Tibial nerve (tissue), 4 donors: ENCODE measurements at regions not wholly inside any gene's neighbourhood (a gene's known extent, or its start where the extent isn't known, plus 50 kb on each side); places are given as distances from the start of the nearest gene placed in this dataset.
"Not testable (repeated sequence)": the region's sequence is repeated elsewhere in the genome, so short reads cannot be mapped to it uniquely, and the experiment has no call there.

Source experiments
- DNase-seq, 2 donors: peaks; one replicate each; pipeline ENCODE4 v3.0.0-alpha.2; 2019; ENCODE audit warnings: low spot score in 2 of 2
- H3K27ac ChIP-seq, 4 donors: fragments of 200-600 bp; sonication (generic) in 3 of 4; one replicate each; pipeline ENCODE4 v1.5.1; 2017 to 2019; ENCODE audit warnings: mild to moderate bottlenecking in 1 of 4
- H3K27me3 ChIP-seq, 2 donors: fragments of 200-600 bp; sonication (generic) in 1 of 2; one replicate each; pipeline versions ENCODE4 v1.5.1 to v1.6.0; 2017 to 2019
- H3K36me3 ChIP-seq, 3 donors: fragments of 200-600 bp; sonication (generic); one replicate each; pipeline ENCODE4 v1.5.1; 2018 to 2019
- H3K4me1 ChIP-seq, 4 donors: fragments of 200-600 bp; sonication (generic) in 3 of 4; one replicate each; pipeline ENCODE4 v1.5.1; 2017 to 2019
- H3K4me3 ChIP-seq, 4 donors: fragments of 200-600 bp; sonication (generic) in 3 of 4; one replicate each; pipeline ENCODE4 v1.5.1; 2017 to 2019; ENCODE audit warnings: mild to moderate bottlenecking in 1 of 4, moderate library complexity in 1 of 4
- H3K9me3 ChIP-seq, 4 donors: fragments of 200-600 bp; sonication (generic) in 3 of 4; one replicate each; pipeline ENCODE4 v1.5.1; 2017 to 2019
- EP300 ChIP-seq, 2 donors: sonication (generic); formaldehyde crosslinking; IDR thresholded peaks; one replicate each; pipeline ENCODE4 v1.6.1; 2017; ENCODE audit warnings: antibody characterized with exemption in 2 of 2, mild to moderate bottlenecking in 1 of 2
- POLR2A ChIP-seq, 2 donors: fragments of 450-650 bp; IDR thresholded peaks; one replicate each; pipeline ENCODE4 v1.6.1; 2017; ENCODE audit warnings: antibody characterized with exemption in 2 of 2, mild to moderate bottlenecking in 2 of 2, moderate library complexity in 2 of 2
- WGBS, 2 donors: methylation state at CpG; one replicate each; pipeline ENCODE4 v1.1.5; 2018; 5-methylcytosine and 5-hydroxymethylcytosine counted together
- TF ChIP-seq, protein P1 (sequence below), 5 experiments: fragments of 200-600 bp in 3 of 5; fragments of 450-650 bp in 2 of 5; sonication (generic) in 3 of 5; IDR thresholded peaks; one replicate each; pipeline ENCODE4 v1.5.1; 2016 to 2019; ENCODE audit warnings: antibody characterized with exemption in 5 of 5, mild to moderate bottlenecking in 3 of 5, moderate library complexity in 2 of 5

DNA sequence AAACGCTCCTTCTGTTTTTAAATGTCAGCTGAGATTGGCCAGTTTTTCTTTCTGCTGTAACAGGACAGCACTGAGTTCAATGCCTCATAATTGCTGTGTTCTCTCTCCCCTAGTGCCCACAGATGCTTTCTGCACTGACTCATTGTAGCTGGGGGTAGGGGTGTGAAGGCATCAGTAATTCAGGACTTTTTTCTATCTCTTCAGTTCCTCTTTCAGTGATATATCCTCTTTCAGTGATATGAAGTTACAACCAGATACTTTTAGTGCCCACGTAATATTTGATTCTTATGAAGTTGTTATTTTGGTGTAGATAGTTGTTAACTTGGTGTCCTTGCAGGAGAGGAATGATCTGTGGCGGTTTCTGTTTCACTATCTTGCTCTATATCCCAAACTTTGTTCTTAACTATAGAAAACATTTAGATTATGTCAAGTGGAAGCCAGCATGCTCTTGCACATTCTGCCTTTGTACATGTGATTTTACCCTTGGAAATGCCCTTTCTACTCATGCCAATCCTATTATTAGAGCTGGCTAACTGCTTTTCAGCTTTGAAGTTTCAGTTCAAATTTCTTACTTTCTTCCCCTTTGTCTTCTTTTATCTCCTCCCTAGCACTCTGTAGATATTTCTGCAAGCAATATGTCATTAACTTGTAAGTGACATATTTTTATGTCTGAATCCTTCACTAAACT is 1258.4 kb downstream of the FAM133A start:
- no peak overlapping the region for H3K4me3 ChIP-seq
- no peaks in the 10 kb centered on the region for H3K36me3 ChIP-seq
- DNase-seq, result no peak
- WGBS, 2 donors, result 69 to 73% methylated on average over 3 of the region's 3 CpGs
- no peaks in the 10 kb centered on the region for H3K4me1 ChIP-seq
- TF ChIP-seq POLR2A (IDR thresholded peaks at IDR 0.05) (no peak), EP300 (IDR thresholded peaks at IDR 0.05) (no peak)
- TF ChIP-seq, protein P1, sequence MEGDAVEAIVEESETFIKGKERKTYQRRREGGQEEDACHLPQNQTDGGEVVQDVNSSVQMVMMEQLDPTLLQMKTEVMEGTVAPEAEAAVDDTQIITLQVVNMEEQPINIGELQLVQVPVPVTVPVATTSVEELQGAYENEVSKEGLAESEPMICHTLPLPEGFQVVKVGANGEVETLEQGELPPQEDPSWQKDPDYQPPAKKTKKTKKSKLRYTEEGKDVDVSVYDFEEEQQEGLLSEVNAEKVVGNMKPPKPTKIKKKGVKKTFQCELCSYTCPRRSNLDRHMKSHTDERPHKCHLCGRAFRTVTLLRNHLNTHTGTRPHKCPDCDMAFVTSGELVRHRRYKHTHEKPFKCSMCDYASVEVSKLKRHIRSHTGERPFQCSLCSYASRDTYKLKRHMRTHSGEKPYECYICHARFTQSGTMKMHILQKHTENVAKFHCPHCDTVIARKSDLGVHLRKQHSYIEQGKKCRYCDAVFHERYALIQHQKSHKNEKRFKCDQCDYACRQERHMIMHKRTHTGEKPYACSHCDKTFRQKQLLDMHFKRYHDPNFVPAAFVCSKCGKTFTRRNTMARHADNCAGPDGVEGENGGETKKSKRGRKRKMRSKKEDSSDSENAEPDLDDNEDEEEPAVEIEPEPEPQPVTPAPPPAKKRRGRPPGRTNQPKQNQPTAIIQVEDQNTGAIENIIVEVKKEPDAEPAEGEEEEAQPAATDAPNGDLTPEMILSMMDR (IDR thresholded peaks at IDR 0.05), result no peak
- no peaks in the 10 kb centered on the region for H3K9me3 ChIP-seq
- H3K27me3 ChIP-seq, result peaks cover 0 to 13% of the 10 kb centered on the region in 2 donors
- H3K27ac ChIP-seq, result no peak overlapping the region

DNA sequence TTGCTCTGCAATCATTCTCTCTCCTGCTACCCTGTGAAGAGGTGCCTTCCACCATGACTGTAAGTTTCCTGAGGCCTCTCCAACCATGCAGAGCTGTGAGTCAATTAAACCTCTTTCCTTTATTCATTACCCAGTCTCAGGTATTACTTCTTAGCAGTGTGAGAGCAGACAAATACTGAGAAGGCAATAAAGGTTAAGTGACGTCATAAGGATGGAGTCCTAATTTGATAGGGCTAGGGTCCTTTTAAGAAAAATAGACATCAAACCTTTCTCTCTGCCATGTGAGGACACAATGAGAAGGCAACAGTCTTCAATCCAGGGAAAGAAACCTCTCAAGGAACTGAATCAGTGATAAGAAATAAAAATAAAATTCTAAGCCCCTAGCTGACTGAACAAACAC is 1262.7 kb downstream of the FAM133A start:
- no peak for DNase-seq
- H3K9me3 ChIP-seq, result peaks cover 0 to 2% (median 0%) of the 10 kb centered on the region in 4 donors
- H3K27ac ChIP-seq, result no peak overlapping the region
- no peaks in the 10 kb centered on the region for H3K4me1 ChIP-seq
- H3K36me3 ChIP-seq, result no peaks in the 10 kb centered on the region
- 77 to 83% methylated on average over 1 of the region's 1 CpG for WGBS, 2 donors
- H3K27me3 ChIP-seq, result peaks cover 0 to 14% of the 10 kb centered on the region in 2 donors
- H3K4me3 ChIP-seq, result no peak overlapping the region
- TF ChIP-seq EP300 (IDR thresholded peaks at IDR 0.05) (no peak), POLR2A (IDR thresholded peaks at IDR 0.05) (no peak)
- TF ChIP-seq, protein P1 (IDR thresholded peaks at IDR 0.05), result no peak

DNA sequence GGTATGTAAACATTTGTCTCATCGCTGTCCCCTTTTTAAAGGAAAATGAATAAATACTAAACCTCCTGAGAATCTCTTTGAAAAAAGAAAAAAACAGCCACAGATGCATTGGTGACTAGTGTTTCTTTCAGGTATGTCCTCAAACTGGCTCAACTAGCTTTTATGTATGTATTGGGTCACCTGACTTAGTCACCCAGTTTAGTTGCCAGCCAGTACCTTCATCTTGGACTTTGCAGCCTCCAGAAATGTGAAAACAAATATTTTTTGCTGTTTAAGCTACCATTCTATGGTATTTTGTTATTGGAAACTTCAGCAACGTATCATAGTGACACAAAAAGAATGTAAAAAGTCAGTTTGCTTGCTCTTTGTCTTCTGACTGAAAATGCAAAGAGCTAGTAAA is 1263.5 kb downstream of the FAM133A start:
- no peak overlapping the region for H3K27ac ChIP-seq
- peaks cover 0 to 14% of the 10 kb centered on the region in 2 donors for H3K27me3 ChIP-seq
- no peak for DNase-seq
- WGBS, 2 donors, result 67 to 79% methylated on average over 2 of the region's 2 CpGs
- no peaks in the 10 kb centered on the region for H3K4me1 ChIP-seq
- peaks cover 0 to 2% (median 0%) of the 10 kb centered on the region in 4 donors for H3K9me3 ChIP-seq
- H3K4me3 ChIP-seq, result no peak overlapping the region
- TF ChIP-seq, protein P1 (IDR thresholded peaks at IDR 0.05), result no peak
- no peak for TF ChIP-seq EP300 (IDR thresholded peaks at IDR 0.05)
- TF ChIP-seq POLR2A (IDR thresholded peaks at IDR 0.05), result no peak
- no peaks in the 10 kb centered on the region for H3K36me3 ChIP-seq

DNA sequence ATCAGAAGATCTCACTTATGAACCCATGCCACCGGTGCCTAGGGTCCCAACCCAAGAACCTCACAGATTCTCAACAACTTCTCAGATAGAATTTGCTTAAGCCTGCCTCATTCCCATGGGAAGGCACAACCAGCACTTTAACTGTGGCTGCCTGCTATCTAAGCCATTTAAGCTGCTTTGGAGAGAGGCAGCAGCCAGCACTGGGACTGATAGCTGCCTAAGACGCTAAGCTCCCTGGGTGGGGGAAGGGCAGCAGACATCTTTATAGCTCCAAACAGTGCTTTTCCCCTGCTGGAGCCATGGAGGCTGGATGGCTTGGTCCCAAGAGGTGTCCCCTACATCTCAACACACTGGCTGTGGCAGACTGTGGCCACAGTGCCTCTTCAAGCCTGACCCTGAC is 1268.6 kb downstream of the FAM133A start:
- peaks cover 0 to 2% (median 0%) of the 10 kb centered on the region in 4 donors for H3K9me3 ChIP-seq
- H3K4me1 ChIP-seq, result no peaks in the 10 kb centered on the region
- H3K4me3 ChIP-seq, result no peak overlapping the region
- H3K27me3 ChIP-seq, result peaks cover 0 to 5% of the 10 kb centered on the region in 2 donors
- DNase-seq, result no peak
- H3K27ac ChIP-seq, result no peak overlapping the region
- 63% methylated on average over 2 of the region's 2 CpGs; no CpG with 5 or more reads in 1 of the 2 donors for whole genome bisulfite sequencing, 2 donors
- no peaks in the 10 kb centered on the region for H3K36me3 ChIP-seq
- TF ChIP-seq, protein P1 (IDR thresholded peaks at IDR 0.05), result no peak
- no peak for TF ChIP-seq EP300 (IDR thresholded peaks at IDR 0.05)
- TF ChIP-seq POLR2A (IDR thresholded peaks at IDR 0.05), result no peak

DNA sequence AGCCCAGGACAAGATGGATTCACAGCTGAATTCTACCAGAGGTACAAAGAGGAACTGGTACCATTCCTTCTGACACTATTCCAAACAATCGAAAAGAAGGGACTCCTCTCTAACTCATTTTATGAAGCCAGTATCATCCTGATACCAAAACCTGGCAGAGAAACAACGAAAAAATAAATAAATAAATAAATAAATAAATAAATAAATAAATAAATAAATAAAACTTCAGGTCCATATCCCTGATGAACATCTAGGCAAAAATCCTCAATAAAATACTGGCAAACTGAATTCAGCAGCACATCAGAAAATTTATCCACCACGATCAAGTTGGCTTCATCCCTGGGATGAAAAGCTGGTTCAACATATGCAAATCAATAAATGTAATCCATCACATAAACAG is 1272.1 kb downstream of the FAM133A start:
- WGBS, 2 donors, result 72 to 93% methylated on average over 3 of the region's 3 CpGs
- H3K27ac ChIP-seq, H3K4me1 ChIP-seq, H3K36me3 ChIP-seq, H3K4me3 ChIP-seq, H3K27me3 ChIP-seq, H3K9me3 ChIP-seq, DNase-seq: not testable (repeated sequence)
